Parathyroid adenoma (tissue), 2 donors: ENCODE measurements at regions not wholly inside any gene's neighbourhood (a gene's known extent, or its start where the extent isn't known, plus 50 kb on each side); places are given as distances from the start of the nearest gene placed in this dataset.
A peak's percentile ranks its signal among the peaks of the same experiment; 100 is the strongest.
"Not testable (repeated sequence)": the region's sequence is repeated elsewhere in the genome, so short reads cannot be mapped to it uniquely, and the experiment has no call there.

ENCODE experiments used
- H2AFZ ChIP-seq: fragments of 300-600 bp; sonication (generic); one replicate; pipeline ENCODE4 v1.7.0; 2017; ENCODE audit warnings: antibody characterized with exemption, mild to moderate bottlenecking
- H3K27ac ChIP-seq: fragments of 300-600 bp; sonication (generic); one replicate; pipeline ENCODE4 v1.7.0; 2017
- H3K27me3 ChIP-seq: fragments of 300-600 bp; sonication (generic); one replicate; pipeline ENCODE4 v1.7.0; 2017; ENCODE audit warnings: low read length; ENCODE audit not compliant: control insufficient read depth, insufficient read depth
- H3K36me3 ChIP-seq: fragments of 300-600 bp; sonication (generic); one replicate; pipeline ENCODE4 v1.7.0; 2017; ENCODE audit warnings: low read length; ENCODE audit not compliant: control insufficient read depth, insufficient read depth
- H3K4me1 ChIP-seq: fragments of 300-600 bp; sonication (generic); one replicate; pipeline ENCODE4 v1.7.0; 2017; ENCODE audit warnings: control low read depth
- H3K4me2 ChIP-seq: fragments of 300-600 bp; sonication (generic); one replicate; pipeline ENCODE4 v1.7.0; 2017; ENCODE audit warnings: low read length
- H3K4me3 ChIP-seq: fragments of 300-600 bp; sonication (generic); one replicate; pipeline ENCODE4 v1.7.0; 2017; ENCODE audit warnings: low read depth, low read length
- H3K79me2 ChIP-seq: fragments of 300-600 bp; sonication (generic); one replicate; pipeline ENCODE4 v1.7.0; 2017; ENCODE audit warnings: control low read depth
- H3K9ac ChIP-seq: fragments of 300-600 bp; sonication (generic); one replicate; pipeline ENCODE4 v1.7.0; 2017; ENCODE audit warnings: mild to moderate bottlenecking
- H3K9me3 ChIP-seq: fragments of 300-600 bp; sonication (generic); one replicate; pipeline ENCODE4 v1.7.0; 2017; ENCODE audit warnings: low read length; ENCODE audit not compliant: control insufficient read depth
- TF ChIP-seq, protein P1 (sequence below): fragments of 300-600 bp; sonication (generic); IDR thresholded peaks from one replicate; pipeline ENCODE4 v1.7.0; 2017; ENCODE audit warnings: antibody characterized with exemption, mild to moderate bottlenecking
- donor health status: primary hyperparathyroidism.

DNA sequence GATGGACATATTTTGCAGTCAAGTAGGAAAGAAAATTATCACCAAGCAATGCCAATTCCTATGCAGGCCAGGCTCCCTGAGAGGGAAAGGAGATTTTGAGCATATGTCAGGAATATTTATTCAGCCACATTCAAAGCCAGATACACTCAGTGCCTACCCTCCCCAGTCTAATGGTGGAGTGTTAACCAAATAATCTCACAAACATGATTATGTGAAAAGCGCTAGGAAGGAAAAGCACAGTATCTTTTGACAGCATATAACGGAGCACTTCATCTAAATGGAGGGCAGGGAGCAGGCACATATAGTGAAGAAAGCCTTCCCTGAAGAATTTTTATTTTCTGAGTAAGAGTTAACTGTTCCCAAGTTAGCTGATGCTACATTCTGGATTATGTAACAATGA, 80.3 kb upstream of the SLC30A5 start:
- H3K27me3 ChIP-seq = no peaks in the 10 kb centered on the region
- no peaks in the 10 kb centered on the region for H3K79me2 ChIP-seq
- no peak overlapping the region for H3K27ac ChIP-seq
- no peak overlapping the region for H3K9ac ChIP-seq
- H2AFZ ChIP-seq = no peak overlapping the region
- H3K4me1 ChIP-seq = no peaks in the 10 kb centered on the region
- H3K4me2 ChIP-seq = no peak overlapping the region
- H3K9me3 ChIP-seq = no peaks in the 10 kb centered on the region
- H3K4me3 ChIP-seq = no peak overlapping the region
- no peaks in the 10 kb centered on the region for H3K36me3 ChIP-seq
- TF ChIP-seq, protein P1, sequence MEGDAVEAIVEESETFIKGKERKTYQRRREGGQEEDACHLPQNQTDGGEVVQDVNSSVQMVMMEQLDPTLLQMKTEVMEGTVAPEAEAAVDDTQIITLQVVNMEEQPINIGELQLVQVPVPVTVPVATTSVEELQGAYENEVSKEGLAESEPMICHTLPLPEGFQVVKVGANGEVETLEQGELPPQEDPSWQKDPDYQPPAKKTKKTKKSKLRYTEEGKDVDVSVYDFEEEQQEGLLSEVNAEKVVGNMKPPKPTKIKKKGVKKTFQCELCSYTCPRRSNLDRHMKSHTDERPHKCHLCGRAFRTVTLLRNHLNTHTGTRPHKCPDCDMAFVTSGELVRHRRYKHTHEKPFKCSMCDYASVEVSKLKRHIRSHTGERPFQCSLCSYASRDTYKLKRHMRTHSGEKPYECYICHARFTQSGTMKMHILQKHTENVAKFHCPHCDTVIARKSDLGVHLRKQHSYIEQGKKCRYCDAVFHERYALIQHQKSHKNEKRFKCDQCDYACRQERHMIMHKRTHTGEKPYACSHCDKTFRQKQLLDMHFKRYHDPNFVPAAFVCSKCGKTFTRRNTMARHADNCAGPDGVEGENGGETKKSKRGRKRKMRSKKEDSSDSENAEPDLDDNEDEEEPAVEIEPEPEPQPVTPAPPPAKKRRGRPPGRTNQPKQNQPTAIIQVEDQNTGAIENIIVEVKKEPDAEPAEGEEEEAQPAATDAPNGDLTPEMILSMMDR = no peak

DNA sequence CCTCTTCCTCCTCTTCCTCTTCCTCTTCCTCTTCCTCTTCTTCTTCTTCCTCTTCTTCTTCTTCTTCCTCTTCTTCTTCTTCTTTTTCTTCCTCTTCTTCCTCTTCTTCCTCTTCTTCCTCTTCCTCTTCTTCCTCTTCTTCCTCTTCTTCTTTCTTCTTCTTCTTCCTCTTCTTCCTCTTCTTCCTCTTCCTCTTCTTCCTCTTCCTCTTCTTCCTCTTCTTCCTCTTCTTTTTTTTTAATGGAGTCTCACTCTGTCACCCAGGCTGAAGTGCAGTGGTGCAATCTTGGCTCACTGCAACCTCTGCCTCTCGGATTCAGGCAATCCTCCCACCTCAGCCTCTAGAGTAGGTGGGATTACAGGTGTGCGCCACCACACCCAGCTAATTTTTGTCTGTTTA, 79.8 kb upstream of the SLC30A5 start:
- H3K9ac ChIP-seq, H3K79me2 ChIP-seq, H3K4me2 ChIP-seq, H3K36me3 ChIP-seq, H3K4me1 ChIP-seq, H3K9me3 ChIP-seq, H3K27ac ChIP-seq, H3K27me3 ChIP-seq, H3K4me3 ChIP-seq, H2AFZ ChIP-seq: not testable (repeated sequence)

DNA sequence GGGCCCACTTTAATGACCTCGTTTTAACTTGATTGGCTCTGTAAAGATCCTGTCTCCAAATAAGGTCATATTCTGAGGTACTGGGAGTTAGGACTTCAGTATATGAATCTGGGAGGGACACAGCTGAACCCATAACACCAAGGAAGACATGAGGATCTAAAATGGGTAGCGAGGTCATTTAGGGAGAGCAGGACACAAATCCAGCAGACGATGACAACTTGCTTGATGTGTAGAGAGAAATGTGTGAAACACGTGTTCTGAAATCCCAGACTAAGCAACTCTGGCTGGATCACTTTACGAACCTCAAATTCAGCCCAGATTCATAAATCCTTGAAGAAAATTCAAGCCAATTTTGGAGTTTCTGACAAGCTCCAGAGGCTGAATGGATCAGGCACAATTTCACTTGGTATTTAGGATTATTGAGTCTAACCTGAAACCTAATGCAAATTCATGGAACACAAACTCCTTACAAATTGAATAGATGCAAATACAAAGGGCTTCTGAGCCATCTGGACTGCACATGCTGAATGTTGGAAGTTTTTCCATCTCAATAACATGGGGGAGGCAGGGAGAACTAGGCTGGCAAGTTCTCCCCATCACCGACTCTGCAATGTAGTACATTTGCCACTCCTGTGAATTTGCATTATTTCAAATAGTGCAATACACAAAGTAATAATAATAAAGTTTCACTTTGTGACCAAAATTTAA, 74.0 kb upstream of the SLC30A5 start:
- H3K9ac ChIP-seq = no peak overlapping the region

DNA sequence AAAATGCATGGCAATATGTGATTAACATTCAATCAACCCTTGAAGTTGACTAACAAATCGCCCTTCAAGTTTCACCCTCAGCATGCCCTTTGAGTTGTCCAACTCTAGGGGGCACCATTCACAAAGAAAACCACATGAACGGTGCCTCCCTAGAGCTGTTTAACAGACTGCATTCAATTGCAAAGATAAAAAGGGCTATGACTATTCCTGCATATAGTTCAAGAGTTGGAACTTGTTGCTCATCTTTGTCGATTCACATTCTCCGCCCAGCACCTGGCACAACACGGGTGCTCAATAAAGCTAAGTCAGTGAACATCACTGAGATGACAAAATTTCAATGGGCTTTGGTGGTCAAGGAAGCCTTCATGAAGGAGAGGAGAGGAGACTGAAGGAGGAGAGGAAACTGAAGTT, 69.6 kb upstream of the SLC30A5 start:
- Histone ChIP-seq H3K79me2 (no peaks in the 10 kb centered on the region), H3K27me3 (no peaks in the 10 kb centered on the region), H3K36me3 (no peaks in the 10 kb centered on the region), H2AFZ (no peak overlapping the region), H3K4me3 (no peak overlapping the region), H3K4me2 (no peak overlapping the region), H3K9ac (no peak overlapping the region), H3K27ac (no peak overlapping the region), H3K9me3 (no peaks in the 10 kb centered on the region), H3K4me1 (no peaks in the 10 kb centered on the region)
- TF ChIP-seq, protein P1 = peak; percentile 70

More for the DNA sequence above, 74.0 kb upstream of the SLC30A5 start:
- no peaks in the 10 kb centered on the region for H3K79me2 ChIP-seq
- no peak overlapping the region for H3K4me3 ChIP-seq
- H3K27ac ChIP-seq = no peak overlapping the region
- TF ChIP-seq, protein P1 = no peak
- no peaks in the 10 kb centered on the region for H3K27me3 ChIP-seq
- no peak overlapping the region for H3K4me2 ChIP-seq
- no peak overlapping the region for H2AFZ ChIP-seq
- H3K36me3 ChIP-seq = no peaks in the 10 kb centered on the region
- H3K4me1 ChIP-seq = no peaks in the 10 kb centered on the region
- no peaks in the 10 kb centered on the region for H3K9me3 ChIP-seq

DNA sequence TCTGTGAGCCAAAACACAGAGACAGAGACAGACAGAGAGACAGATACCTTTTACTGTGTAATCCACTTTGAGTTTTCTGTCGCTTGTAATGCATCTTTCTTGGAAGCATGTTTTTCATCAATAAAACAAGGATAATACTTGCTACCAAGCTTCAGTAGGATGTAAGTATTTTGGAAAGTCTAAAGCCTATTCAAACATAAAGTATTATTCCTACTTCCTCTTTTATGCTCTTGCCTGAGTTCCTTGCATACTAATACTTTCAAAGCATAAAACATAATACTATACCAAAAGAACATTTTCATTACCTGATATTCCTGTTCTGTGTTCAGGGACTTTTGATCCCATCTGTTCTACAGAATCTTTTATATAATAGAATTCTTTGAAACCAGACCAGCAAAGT, 64.5 kb upstream of the SLC30A5 start:
- Histone ChIP-seq H2AFZ (no peak overlapping the region), H3K27me3 (no peaks in the 10 kb centered on the region), H3K79me2 (no peaks in the 10 kb centered on the region), H3K4me3 (no peak overlapping the region), H3K4me1 (peaks cover 3% of the 10 kb centered on the region), H3K9me3 (no peaks in the 10 kb centered on the region), H3K4me2 (no peak overlapping the region), H3K27ac (no peak overlapping the region), H3K36me3 (no peaks in the 10 kb centered on the region), H3K9ac (no peak overlapping the region)
- TF ChIP-seq, protein P1 = no peak
